SK-N-SH (cell line): ENCODE measurements at regions not wholly inside any gene's neighbourhood (a gene's known extent, or its start where the extent isn't known, plus 50 kb on each side); places are given as distances from the start of the nearest gene placed in this dataset.
"Not testable (repeated sequence)": the region's sequence is repeated elsewhere in the genome, so short reads cannot be mapped to it uniquely, and the experiment has no call there.

Experiments
- EZH2phosphoT487 ChIP-seq: fragments of 200-600 bp; sonication (generic); IDR thresholded peaks from 2 replicates; pipeline ENCODE4 v1.6.1; 2017; ENCODE audit warnings: low read depth, mixed run types, mild to moderate bottlenecking, antibody characterized with exemption, moderate library complexity, borderline replicate concordance
- FOXJ3 ChIP-seq: sonication (generic); formaldehyde crosslinking; IDR thresholded peaks from 2 replicates; pipeline ENCODE4 v1.5.1; 2020; ENCODE audit warnings: mild to moderate bottlenecking, missing genetic modification reagents
- GATA2 ChIP-seq: sonication (generic); formaldehyde crosslinking; IDR thresholded peaks from 2 replicates; pipeline ENCODE4 v1.5.0; 2020; ENCODE audit warnings: mild to moderate bottlenecking, missing genetic modification reagents
- JUND ChIP-seq: IDR thresholded peaks from 2 replicates; pipeline ENCODE4 v1.4.0; 2012
- POLR2AphosphoS5 ChIP-seq: IDR thresholded peaks from 2 replicates; pipeline ENCODE4 v1.6.1; 2012; ENCODE audit warnings: low read depth, low read length
- RAD21 ChIP-seq: IDR thresholded peaks from 2 replicates; pipeline ENCODE4 v1.6.1; 2012; ENCODE audit warnings: mild to moderate bottlenecking, low read length
- RFX5 ChIP-seq: IDR thresholded peaks from 2 replicates; pipeline ENCODE4 v1.6.1; 2012; ENCODE audit warnings: mild to moderate bottlenecking, improper control_type of control experiment, low read length
- SMC3 ChIP-seq: IDR thresholded peaks from 2 replicates; pipeline ENCODE4 v1.6.1; 2012; ENCODE audit warnings: low read depth, low read length, improper control_type of control experiment
- YY1 ChIP-seq: IDR thresholded peaks from 2 replicates; pipeline ENCODE4 v1.4.0; 2012; ENCODE audit warnings: low read depth, mild to moderate bottlenecking
- TF ChIP-seq, protein P1 (sequence below): fragments of 200-600 bp; sonication (generic); IDR thresholded peaks from 2 replicates; pipeline ENCODE4 v1.6.1; 2017; ENCODE audit warnings: antibody characterized with exemption, mild to moderate bottlenecking, moderate library complexity
- TF ChIP-seq, protein P2 (sequence below): IDR thresholded peaks from 2 replicates; pipeline ENCODE4 v1.6.1; 2012; ENCODE audit warnings: mild to moderate bottlenecking, low read depth, low read length, moderate library complexity
- TF ChIP-seq, protein P3 (sequence below): IDR thresholded peaks from 2 replicates; pipeline ENCODE4 v1.4.0; 2012; ENCODE audit warnings: low read depth
- TF ChIP-seq, protein P4 (sequence below): IDR thresholded peaks from 2 replicates; pipeline ENCODE4 v1.4.0; 2012; ENCODE audit warnings: low read depth, borderline replicate concordance

DNA sequence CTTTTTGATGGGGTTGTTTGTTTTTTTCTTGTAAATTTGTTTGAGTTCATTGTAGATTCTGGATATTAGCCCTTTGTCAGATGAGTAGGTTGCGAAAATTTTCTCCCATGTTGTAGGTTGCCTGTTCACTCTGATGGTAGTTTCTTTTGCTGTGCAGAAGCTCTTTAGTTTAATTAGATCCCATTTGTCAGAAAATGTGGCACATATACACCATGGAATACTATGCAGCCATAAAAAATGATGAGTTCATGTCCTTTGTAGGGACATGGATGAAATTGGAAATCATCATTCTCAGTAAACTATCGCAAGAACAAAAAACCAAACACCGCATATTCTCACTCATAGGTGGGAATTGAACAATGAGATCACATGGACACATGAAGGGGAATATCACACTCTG, 224.4 kb upstream of the TRIB2 start:
- TF ChIP-seq, protein P1, sequence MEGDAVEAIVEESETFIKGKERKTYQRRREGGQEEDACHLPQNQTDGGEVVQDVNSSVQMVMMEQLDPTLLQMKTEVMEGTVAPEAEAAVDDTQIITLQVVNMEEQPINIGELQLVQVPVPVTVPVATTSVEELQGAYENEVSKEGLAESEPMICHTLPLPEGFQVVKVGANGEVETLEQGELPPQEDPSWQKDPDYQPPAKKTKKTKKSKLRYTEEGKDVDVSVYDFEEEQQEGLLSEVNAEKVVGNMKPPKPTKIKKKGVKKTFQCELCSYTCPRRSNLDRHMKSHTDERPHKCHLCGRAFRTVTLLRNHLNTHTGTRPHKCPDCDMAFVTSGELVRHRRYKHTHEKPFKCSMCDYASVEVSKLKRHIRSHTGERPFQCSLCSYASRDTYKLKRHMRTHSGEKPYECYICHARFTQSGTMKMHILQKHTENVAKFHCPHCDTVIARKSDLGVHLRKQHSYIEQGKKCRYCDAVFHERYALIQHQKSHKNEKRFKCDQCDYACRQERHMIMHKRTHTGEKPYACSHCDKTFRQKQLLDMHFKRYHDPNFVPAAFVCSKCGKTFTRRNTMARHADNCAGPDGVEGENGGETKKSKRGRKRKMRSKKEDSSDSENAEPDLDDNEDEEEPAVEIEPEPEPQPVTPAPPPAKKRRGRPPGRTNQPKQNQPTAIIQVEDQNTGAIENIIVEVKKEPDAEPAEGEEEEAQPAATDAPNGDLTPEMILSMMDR: not testable (repeated sequence)
- TF ChIP-seq RAD21; POLR2AphosphoS5; RFX5; SMC3; EZH2phosphoT487; FOXJ3 (CRISPR knock-in tag); JUND; GATA2 (CRISPR knock-in tag); YY1: not testable (repeated sequence)
- TF ChIP-seq, protein P2, sequence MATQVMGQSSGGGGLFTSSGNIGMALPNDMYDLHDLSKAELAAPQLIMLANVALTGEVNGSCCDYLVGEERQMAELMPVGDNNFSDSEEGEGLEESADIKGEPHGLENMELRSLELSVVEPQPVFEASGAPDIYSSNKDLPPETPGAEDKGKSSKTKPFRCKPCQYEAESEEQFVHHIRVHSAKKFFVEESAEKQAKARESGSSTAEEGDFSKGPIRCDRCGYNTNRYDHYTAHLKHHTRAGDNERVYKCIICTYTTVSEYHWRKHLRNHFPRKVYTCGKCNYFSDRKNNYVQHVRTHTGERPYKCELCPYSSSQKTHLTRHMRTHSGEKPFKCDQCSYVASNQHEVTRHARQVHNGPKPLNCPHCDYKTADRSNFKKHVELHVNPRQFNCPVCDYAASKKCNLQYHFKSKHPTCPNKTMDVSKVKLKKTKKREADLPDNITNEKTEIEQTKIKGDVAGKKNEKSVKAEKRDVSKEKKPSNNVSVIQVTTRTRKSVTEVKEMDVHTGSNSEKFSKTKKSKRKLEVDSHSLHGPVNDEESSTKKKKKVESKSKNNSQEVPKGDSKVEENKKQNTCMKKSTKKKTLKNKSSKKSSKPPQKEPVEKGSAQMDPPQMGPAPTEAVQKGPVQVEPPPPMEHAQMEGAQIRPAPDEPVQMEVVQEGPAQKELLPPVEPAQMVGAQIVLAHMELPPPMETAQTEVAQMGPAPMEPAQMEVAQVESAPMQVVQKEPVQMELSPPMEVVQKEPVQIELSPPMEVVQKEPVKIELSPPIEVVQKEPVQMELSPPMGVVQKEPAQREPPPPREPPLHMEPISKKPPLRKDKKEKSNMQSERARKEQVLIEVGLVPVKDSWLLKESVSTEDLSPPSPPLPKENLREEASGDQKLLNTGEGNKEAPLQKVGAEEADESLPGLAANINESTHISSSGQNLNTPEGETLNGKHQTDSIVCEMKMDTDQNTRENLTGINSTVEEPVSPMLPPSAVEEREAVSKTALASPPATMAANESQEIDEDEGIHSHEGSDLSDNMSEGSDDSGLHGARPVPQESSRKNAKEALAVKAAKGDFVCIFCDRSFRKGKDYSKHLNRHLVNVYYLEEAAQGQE: not testable (repeated sequence)
- TF ChIP-seq, protein P3, sequence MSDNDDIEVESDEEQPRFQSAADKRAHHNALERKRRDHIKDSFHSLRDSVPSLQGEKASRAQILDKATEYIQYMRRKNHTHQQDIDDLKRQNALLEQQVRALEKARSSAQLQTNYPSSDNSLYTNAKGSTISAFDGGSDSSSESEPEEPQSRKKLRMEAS: not testable (repeated sequence)
- TF ChIP-seq, protein P4, sequence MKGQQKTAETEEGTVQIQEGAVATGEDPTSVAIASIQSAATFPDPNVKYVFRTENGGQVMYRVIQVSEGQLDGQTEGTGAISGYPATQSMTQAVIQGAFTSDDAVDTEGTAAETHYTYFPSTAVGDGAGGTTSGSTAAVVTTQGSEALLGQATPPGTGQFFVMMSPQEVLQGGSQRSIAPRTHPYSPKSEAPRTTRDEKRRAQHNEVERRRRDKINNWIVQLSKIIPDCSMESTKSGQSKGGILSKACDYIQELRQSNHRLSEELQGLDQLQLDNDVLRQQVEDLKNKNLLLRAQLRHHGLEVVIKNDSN: not testable (repeated sequence)
